HepG2 (cell line): ENCODE measurements at regions not wholly inside any gene's neighbourhood (a gene's known extent, or its start where the extent isn't known, plus 50 kb on each side); places are given as distances from the start of the nearest gene placed in this dataset.

Experiments
- GZF1 ChIP-seq: sonication (generic); formaldehyde crosslinking; IDR thresholded peaks from 2 replicates; pipeline ENCODE4 v1.5.1; 2020; ENCODE audit warnings: mild to moderate bottlenecking, missing genetic modification reagents
- PHF20 ChIP-seq: sonication (generic); formaldehyde crosslinking; IDR thresholded peaks from 2 replicates; pipeline ENCODE4 v1.5.0; 2020; ENCODE audit warnings: mild to moderate bottlenecking, missing genetic modification reagents
- ZNF24 ChIP-seq: fragments of 450-650 bp; IDR thresholded peaks from 2 replicates; pipeline ENCODE4 v1.6.1; 2017; ENCODE audit warnings: antibody characterized with exemption, mild to moderate bottlenecking

DNA sequence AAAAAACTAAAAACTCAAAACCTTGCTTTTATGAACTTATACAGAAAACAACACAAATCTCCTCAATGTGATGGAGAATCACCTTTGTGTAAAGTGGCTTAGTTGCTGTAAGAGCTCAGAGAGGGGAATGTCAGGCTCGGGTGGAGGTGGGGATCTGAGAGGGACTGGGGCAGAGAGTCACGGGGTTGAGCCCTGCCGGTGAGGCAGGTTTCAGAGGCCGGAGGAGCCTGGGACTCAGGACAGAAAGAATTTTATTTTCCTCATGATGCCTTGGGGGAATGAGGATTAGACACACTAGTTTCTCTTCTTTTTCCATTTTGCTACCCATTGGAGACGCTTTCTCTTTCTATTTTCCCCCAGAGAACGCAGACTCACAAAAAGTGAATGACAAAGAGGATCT, 252.3 kb upstream of the FOXQ1 start:
- no peak for TF ChIP-seq GZF1
- TF ChIP-seq ZNF24 = no peak
- no peak for TF ChIP-seq PHF20 (CRISPR knock-in tag)
